ENCODE measurements at regions not wholly inside any gene's neighbourhood (a gene's known extent, or its start where the extent isn't known, plus 50 kb on each side); places are given as distances from the start of the nearest gene placed in this dataset.
"Not testable (repeated sequence)": the region's sequence is repeated elsewhere in the genome, so short reads cannot be mapped to it uniquely, and the experiment has no call there.

DNA sequence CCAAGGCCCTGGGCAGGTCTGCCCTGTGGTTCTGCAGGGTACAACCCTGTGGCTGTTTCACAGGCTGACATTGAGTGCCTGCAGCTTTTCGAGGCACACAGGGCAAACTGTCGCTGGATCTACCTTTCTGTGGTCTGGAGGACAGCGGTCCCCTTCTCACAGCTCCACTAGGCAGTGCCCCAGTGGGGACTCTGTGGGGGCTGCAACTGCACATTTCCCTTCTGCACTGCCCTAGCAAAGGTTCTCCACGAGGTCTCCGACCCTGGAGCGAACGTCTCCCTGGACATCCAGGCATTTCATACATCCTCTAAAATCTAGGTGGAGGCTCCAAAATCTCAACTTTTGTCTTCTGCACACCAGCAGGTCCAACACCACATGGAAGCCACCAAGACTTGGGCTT lies 1645.2 kb upstream of the CDH6 start:
- no peak for DNase-seq

GRCh38 chr5:29547236-29547865 lies 1646.1 kb upstream of the CDH6 start:
- DNase-seq: no peak

- DNase-seq: no peak
Observed at GRCh38 chr5:29543501-29543900, 1650.0 kb upstream of the CDH6 start.

DNA sequence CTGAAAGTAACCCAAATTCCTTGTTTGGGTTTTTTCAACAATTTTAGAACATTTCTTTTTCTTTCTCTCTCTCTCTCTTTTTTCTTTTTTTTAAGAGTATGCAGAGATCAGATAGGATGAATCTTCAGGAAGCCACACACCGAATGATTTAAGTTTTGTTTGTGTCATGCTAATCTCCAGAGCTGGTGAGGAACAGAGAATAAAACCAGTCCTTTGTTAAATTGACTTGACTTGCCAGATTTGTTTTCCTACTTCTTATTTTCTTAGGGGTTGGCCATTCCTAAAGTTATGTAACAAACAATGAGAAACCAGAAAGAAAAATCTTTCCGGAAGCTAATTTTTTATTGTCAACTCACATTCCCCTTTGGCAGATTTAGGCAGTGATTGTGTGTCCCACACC lies 1669.3 kb upstream of the CDH6 start:
- DNase-seq: no peak

- DNase-seq: no peak
Observed at GRCh38 chr5:29518176-29518575, 1675.3 kb upstream of the CDH6 start.

DNA sequence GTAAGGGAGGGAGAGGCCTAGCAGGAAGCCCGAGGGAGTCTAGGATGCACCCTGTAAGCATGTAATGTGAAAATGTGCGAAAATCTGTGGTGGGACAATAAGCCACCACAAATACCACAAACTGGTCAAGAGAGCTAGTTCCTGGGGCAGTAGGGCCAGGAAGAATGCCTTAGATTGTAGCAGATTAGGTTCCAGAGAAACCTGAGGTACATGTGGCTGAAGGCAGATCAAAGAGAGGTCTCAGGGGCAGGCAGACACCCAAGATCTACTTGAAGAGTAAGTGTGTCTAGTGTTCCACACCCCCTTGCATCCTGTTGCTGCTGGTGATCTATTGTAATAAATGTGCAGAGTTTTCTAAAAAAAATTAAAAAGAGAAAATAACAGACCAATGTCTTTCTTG lies 1677.3 kb upstream of the CDH6 start:
- DNase-seq: no peak

GRCh38 chr5:29508131-29508530 lies 1685.4 kb upstream of the CDH6 start:
- no peak for DNase-seq

DNA sequence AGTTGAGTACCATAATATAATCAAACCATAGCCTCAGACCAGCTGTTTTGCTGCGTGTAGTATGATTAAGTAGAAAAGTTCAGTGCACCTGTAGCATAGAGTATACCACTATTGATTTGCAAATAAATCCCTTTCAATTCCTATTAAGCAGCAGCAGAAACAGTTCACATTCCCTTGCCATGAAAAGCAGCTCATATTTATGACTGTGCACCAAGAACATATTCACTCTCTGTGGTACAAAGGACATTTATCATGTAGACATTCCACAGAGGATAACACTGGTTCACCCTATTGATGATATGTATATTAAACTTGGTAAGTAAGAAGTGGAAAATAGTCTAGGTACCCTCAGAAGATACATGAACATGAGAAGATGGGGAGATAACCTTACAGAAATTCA lies 1689.1 kb upstream of the CDH6 start:
- DNase-seq: no peak

- DNase-seq: no peak
Observed at GRCh38 chr5:29498860-29499259, 1694.6 kb upstream of the CDH6 start.

DNA sequence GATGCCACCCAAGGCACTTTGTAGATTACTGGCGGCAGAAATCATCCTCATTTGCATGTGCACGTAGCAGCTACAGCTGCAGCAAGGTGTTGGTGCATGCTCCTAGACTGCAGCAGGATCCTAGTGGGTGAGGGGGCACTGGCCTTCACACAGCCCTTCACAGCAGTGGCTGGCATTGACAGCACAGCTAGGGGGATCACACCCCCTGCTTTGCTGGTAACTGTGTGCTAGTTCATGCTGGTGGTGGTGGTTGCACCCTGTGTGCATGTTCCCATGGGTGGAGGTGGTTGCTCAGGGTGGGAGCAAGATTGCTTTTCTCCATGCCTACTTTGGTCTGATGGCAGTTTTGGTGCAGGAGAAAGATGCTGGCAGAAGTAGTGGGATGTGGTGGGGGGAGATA lies 1695.1 kb upstream of the CDH6 start:
- no peak for DNase-seq

- DNase-seq: no peak
Observed at GRCh38 chr5:29485333-29485732, 1708.2 kb upstream of the CDH6 start.

GRCh38 chr5:29469581-29469980 lies 1723.9 kb upstream of the CDH6 start:
- DNase-seq: no peak

- no peak for DNase-seq
Observed at GRCh38 chr5:29462241-29462640, 1731.2 kb upstream of the CDH6 start.

- no peak for DNase-seq
Observed at GRCh38 chr5:29460971-29461559, 1732.4 kb upstream of the CDH6 start.

- DNase-seq: not testable (repeated sequence)
Observed at GRCh38 chr5:29451004-29451403, 1742.5 kb upstream of the CDH6 start.

GRCh38 chr5:29414681-29415080 lies 1778.8 kb upstream of the CDH6 start:
- no peak for DNase-seq

- DNase-seq: no peak
Observed at GRCh38 chr5:29412979-29413378, 1780.5 kb upstream of the CDH6 start.

- no peak for DNase-seq
Observed at GRCh38 chr5:29402270-29402669, 1791.2 kb upstream of the CDH6 start.

DNA sequence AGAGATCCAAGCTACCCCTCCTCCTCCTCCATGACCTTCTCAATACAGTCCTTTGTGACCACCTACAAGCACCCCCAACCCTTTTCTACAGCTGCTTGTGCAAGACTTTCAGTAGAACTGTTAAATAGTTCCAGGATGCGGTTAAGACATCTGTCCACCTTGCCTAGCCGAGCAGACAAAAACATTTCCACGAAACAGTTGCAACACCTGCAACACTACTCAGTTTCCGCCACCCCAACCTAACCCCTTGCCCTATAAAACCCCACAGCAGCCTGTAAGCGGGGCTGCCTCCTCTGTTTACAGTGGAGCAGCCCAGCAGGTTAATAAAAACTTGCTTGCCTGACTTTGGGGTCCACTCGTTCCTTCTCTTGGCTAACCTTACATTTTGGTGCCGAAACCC lies 1803.5 kb upstream of the CDH6 start:
- DNase-seq: no peak

DNA sequence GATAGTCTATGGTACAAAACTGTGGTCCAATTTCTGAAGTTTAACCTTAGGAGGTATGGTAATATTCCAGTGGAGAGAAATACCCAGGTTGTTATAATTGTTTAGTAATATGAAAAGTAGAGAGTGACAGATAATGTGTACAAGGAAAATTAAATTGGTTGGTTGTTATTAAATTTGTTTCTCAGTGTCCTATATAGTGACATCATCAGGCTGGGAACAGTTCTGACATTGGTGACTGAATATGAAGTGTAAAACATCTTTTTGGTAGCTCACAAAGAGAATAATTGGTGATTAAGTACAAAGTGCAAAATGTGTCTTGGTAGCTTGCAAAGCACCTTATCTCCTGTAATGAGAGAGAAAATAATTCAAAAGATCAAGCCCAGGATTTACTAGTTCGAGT lies 1806.1 kb upstream of the CDH6 start:
- no peak for DNase-seq

DNA sequence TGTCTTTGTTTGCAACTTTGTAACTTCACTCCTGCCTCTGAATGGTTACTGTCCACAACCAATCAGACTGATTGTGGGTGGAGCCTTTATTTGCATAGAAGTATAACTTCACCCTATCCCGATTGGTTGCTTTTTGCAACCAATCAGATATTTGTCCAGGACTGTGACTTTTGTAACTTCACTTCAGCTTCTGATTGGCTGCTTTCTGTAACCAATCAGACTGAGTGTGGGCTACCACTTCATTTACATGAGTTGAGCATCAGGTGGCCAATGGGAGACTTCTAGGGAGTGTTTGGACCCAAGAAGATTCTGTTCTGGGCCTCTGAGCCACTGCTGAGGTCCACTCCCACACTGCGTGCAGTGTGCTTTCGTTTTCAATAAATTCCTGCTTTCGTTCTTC lies 1810.7 kb upstream of the CDH6 start:
- no peak for DNase-seq

DNA sequence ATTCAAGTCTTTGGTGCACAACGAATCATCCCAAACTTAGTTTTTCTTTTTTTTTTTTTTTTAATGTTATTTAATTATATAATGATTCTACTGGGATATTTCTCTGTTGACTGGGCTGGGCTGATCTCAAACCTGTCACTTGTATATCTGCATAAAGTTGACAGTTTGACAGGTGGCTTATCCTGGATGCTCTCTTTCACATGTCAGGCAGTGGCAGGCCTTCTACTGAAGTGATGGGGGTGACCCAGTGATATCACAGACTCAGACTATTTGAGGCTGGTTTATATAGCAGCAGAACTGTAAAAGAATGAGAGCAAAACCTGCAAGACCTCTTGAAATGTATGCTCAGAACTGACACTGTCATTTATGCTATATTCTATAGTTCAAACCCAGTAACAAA lies 1813.5 kb upstream of the CDH6 start:
- no peak for DNase-seq

- no peak for DNase-seq
Observed at GRCh38 chr5:29379619-29380018, 1813.9 kb upstream of the CDH6 start.

DNA sequence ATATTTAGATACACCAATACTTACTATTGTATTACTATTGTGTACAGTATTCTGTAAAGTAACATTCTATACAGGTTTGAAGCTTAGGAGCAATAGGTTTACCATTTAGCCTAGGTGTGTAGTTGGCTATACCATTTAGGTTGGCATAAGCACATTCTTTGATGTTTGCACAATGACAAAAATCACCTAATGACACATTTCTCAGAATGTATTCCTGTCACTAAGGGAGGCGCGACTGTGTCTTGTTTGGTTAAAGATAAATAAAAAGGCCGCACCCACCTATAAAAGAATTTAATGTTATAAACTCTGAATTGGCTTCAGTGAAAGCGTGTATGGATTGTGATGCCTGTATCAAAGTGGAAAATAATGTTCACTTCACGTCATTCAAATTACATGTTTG lies 1815.4 kb upstream of the CDH6 start:
- no peak for DNase-seq

- no peak for DNase-seq
Observed at GRCh38 chr5:29370248-29370647, 1823.2 kb upstream of the CDH6 start.
